Keratinocyte (primary cell): ENCODE measurements at regions not wholly inside any gene's neighbourhood (a gene's known extent, or its start where the extent isn't known, plus 50 kb on each side); places are given as distances from the start of the nearest gene placed in this dataset.

ENCODE experiments used
- DNase-seq: peaks from one replicate; pipeline ENCODE4 v3.0.0-alpha.2; 2011; ENCODE audit warnings: low read depth, missing footprints, low spot score
- FAIRE-seq: peaks from 2 replicates; lab custom pipeline; 2011; peaks lifted over from hg19 to GRCh38; lab: Jason Lieb, UNC
- H2AFZ ChIP-seq: 2 replicates; pipeline ENCODE4 v1.6.0; 2012; ENCODE audit warnings: low read length, control low read depth, inconsistent platforms; ENCODE audit not compliant: control insufficient read depth
- H3K27ac ChIP-seq: 2 replicates; pipeline ENCODE4 v1.5.1; 2011; ENCODE audit warnings: low read length; ENCODE audit not compliant: control insufficient read depth, insufficient read depth
- H3K27me3 ChIP-seq: 3 replicates; pipeline ENCODE4 v1.6.0; 2011; ENCODE audit warnings: low read length; ENCODE audit not compliant: control insufficient read depth, insufficient read depth; ENCODE audit errors: extremely low read depth
- H3K36me3 ChIP-seq, 2 experiments: 2 replicates in 1 of 2; 3 replicates in 1 of 2; pipeline ENCODE4 v1.5.1; 2011; ENCODE audit warnings: low read length in 2 of 2, mild to moderate bottlenecking in 1 of 2; ENCODE audit not compliant: control insufficient read depth in 2 of 2, insufficient read depth in 2 of 2; ENCODE audit errors: extremely low read depth in 1 of 2
- H3K4me1 ChIP-seq: 3 replicates; pipeline ENCODE4 v1.5.1; 2011; ENCODE audit warnings: low read length; ENCODE audit not compliant: control insufficient read depth, insufficient read depth; ENCODE audit errors: extremely low read depth
- H3K4me2 ChIP-seq: 3 replicates; pipeline ENCODE4 v1.6.0; 2011; ENCODE audit warnings: low read depth, low read length; ENCODE audit not compliant: control insufficient read depth, insufficient read depth; ENCODE audit errors: extremely low read depth
- H3K4me3 ChIP-seq, 3 experiments: fragments of 200-600 bp in 1 of 3; sonication (generic) in 1 of 3; 2 replicates in 2 of 3; 3 replicates in 1 of 3; pipeline ENCODE4 v1.5.1; 2011 to 2016; ENCODE audit warnings: low read length in 3 of 3, mild to moderate bottlenecking in 3 of 3, control low read depth in 2 of 3, inconsistent platforms in 1 of 3, low read depth in 1 of 3, mixed read lengths in 1 of 3, mixed run types in 1 of 3, moderate library complexity in 1 of 3; ENCODE audit not compliant: control insufficient read depth in 2 of 3, insufficient read depth in 2 of 3; ENCODE audit errors: extremely low read depth in 1 of 3
- H3K79me2 ChIP-seq: 2 replicates; pipeline ENCODE4 v1.6.0; 2012; ENCODE audit warnings: low read length; ENCODE audit not compliant: control insufficient read depth, insufficient read depth
- H3K9ac ChIP-seq: 3 replicates; pipeline ENCODE4 v1.6.0; 2011; ENCODE audit warnings: low read length; ENCODE audit not compliant: control insufficient read depth, insufficient read depth; ENCODE audit errors: extremely low read depth
- H3K9me1 ChIP-seq: 3 replicates; pipeline ENCODE4 v1.6.0; 2011; ENCODE audit warnings: low read length; ENCODE audit not compliant: control insufficient read depth, insufficient read depth; ENCODE audit errors: extremely low read depth
- H3K9me3 ChIP-seq: 2 replicates; pipeline ENCODE4 v1.5.1; 2012; ENCODE audit warnings: low read depth, low read length; ENCODE audit not compliant: control insufficient read depth
- H4K20me1 ChIP-seq: 3 replicates; pipeline ENCODE4 v1.6.0; 2011; ENCODE audit warnings: low read length; ENCODE audit not compliant: control insufficient read depth, insufficient read depth; ENCODE audit errors: extremely low read depth
- CTCF ChIP-seq, 3 experiments: IDR thresholded peaks in 1 of 3; conservative IDR thresholded peaks in 1 of 3; optimal IDR thresholded peaks in 1 of 3; 2 replicates in 2 of 3; 3 replicates in 1 of 3; pipeline versions ENCODE3 to v1.5.1; 2011; ENCODE audit warnings: low read length in 3 of 3, mild to moderate bottlenecking in 3 of 3, moderate library complexity in 2 of 3, control low read depth in 1 of 3, inconsistent platforms in 1 of 3; ENCODE audit not compliant: insufficient read depth in 2 of 3; ENCODE audit errors: extremely low read depth in 1 of 3
- EZH2 ChIP-seq: IDR thresholded peaks from one replicate; pipeline ENCODE4 v1.6.1; 2012; ENCODE audit warnings: inconsistent platforms, mild to moderate bottlenecking, low read length, moderate library complexity
- dilution Hi-C: fragments of 300-500 bp; cut with MboI; formaldehyde crosslinking; loops from one replicate; pipeline ENCODE4 v1.7.0; 2020; ENCODE audit warnings: low sequenced_read_pairs; ENCODE audit not compliant: extremely low pct_ligation_motif_present

- dilution Hi-C loops = no loop called here
- H2AFZ ChIP-seq = peak overlapping the region; percentile 61
Measured at GRCh38 chr3:56928379-56929068, 126.8 kb upstream of the ARHGEF3 start.

GRCh38 chr3:56927855-56928254 is 126.1 kb upstream of the ARHGEF3 start:
- DNase-seq = no peak
- no peak overlapping the region for H3K9ac ChIP-seq
- H4K20me1 ChIP-seq = no peaks in the 10 kb centered on the region
- H3K9me3 ChIP-seq = no peaks in the 10 kb centered on the region
- no peaks in the 10 kb centered on the region for H3K79me2 ChIP-seq
- no peaks in the 10 kb centered on the region for H3K36me3 ChIP-seq
- H3K4me1 ChIP-seq = peaks cover 55% of the 10 kb centered on the region
- no peak overlapping the region for H3K27ac ChIP-seq
- no peak for FAIRE-seq
- H2AFZ ChIP-seq = no peak overlapping the region
- H3K4me3 ChIP-seq = no peak overlapping the region
- no peaks in the 10 kb centered on the region for H3K9me1 ChIP-seq
- dilution Hi-C loops = no loop called here
- no peaks in the 10 kb centered on the region for H3K27me3 ChIP-seq
- H3K4me2 ChIP-seq = no peak overlapping the region
- TF ChIP-seq CTCF (optimal IDR thresholded peaks at IDR 0.05 in 1 of 3, IDR thresholded peaks at IDR 0.05 in 1 of 3, conservative IDR thresholded peaks at IDR 0.05 in 1 of 3; ENCODE audit: extremely low read depth in 1 of 3, insufficient read depth in 2 of 3, low read length in 3 of 3) (no peak), EZH2 (no peak)

More at GRCh38 chr3:56928379-56929068, 126.8 kb upstream of the ARHGEF3 start:
- Histone ChIP-seq H3K4me3 (no peak overlapping the region), H3K9me1 (no peaks in the 10 kb centered on the region), H3K4me1 (peaks cover 53% of the 10 kb centered on the region), H3K79me2 (no peaks in the 10 kb centered on the region), H4K20me1 (no peaks in the 10 kb centered on the region), H3K9ac (no peak overlapping the region), H3K27ac (no peak overlapping the region), H3K36me3 (no peaks in the 10 kb centered on the region), H3K27me3 (no peaks in the 10 kb centered on the region), H3K4me2 (no peak overlapping the region), H3K9me3 (no peaks in the 10 kb centered on the region)
- no peak for TF ChIP-seq CTCF (optimal IDR thresholded peaks at IDR 0.05 in 1 of 3, IDR thresholded peaks at IDR 0.05 in 1 of 3, conservative IDR thresholded peaks at IDR 0.05 in 1 of 3; ENCODE audit: extremely low read depth in 1 of 3, insufficient read depth in 2 of 3, low read length in 3 of 3)
- no peak for TF ChIP-seq EZH2
- no peak for FAIRE-seq
- no peak for DNase-seq
